GM12878 (cell line): ENCODE measurements at regions not wholly inside any gene's neighbourhood (a gene's known extent, or its start where the extent isn't known, plus 50 kb on each side); places are given as distances from the start of the nearest gene placed in this dataset.

Experiments used
- ATAC-seq: fragments of 200-7000 bp; cut with Tn5 transposase; 3 replicates; pipeline ENCODE4 v1.9.1; 2020; ENCODE audit warnings: mild to moderate bottlenecking, moderate library complexity
- BruUV-seq: library from RNA; stranded (reverse); fragments of 400-500 nt; replicated peaks from 2 replicates; lab custom pipeline; 2021; lab: Mats Ljungman, UMichigan
- CTCF ChIA-PET: fragments of 300-600 bp; sonication (Branson Sonifier 250); formaldehyde crosslinking; extraction: SDS; loops from one replicate; lab custom pipeline; 2021; ENCODE audit warnings: inconsistent platforms; lab: Yijun Ruan, JAX
- POLR2A ChIA-PET: fragments of 350-600 bp; formaldehyde crosslinking; extraction: SDS; loops from one replicate; lab custom pipeline; 2021; ENCODE audit warnings: inconsistent platforms; lab: Charles Lee
- RAD21 ChIA-PET: fragments of 300-600 bp; sonication (Branson Sonifier 250); formaldehyde crosslinking; loops from one replicate; lab custom pipeline; 2023; ENCODE audit warnings: antibody characterized with exemption; ENCODE audit not compliant: unreplicated experiment; lab: Charles Lee
- SMC1A ChIA-PET: fragments of 300-600 bp; sonication (Branson Sonifier 250); formaldehyde crosslinking; loops from one replicate; lab custom pipeline; 2023; ENCODE audit not compliant: unreplicated experiment, uncharacterized antibody; lab: Charles Lee
- DNase-seq: peaks from one replicate; pipeline ENCODE4 v3.0.0-alpha.2; 2011; ENCODE audit warnings: low read depth, low spot score
- FAIRE-seq: peaks from 3 replicates; lab custom pipeline; 2011; peaks lifted over from hg19 to GRCh38; lab: Jason Lieb, UNC
- H2AFZ ChIP-seq: 2 replicates; pipeline ENCODE4 v1.6.0; 2011; ENCODE audit warnings: low read depth, low read length, control low read depth; ENCODE audit not compliant: control insufficient read depth
- H3K27ac ChIP-seq: 2 replicates; pipeline ENCODE4 v1.5.1; 2011; ENCODE audit warnings: control low read depth; ENCODE audit not compliant: control insufficient read depth, insufficient read depth
- H3K27me3 ChIP-seq, 2 experiments: replicated peaks in 1 of 2; 2 replicates each; pipeline versions ENCODE4 v1.6.0 to v1.6.1; 2011; ENCODE audit warnings: low read length in 1 of 2; ENCODE audit not compliant: control insufficient read depth in 2 of 2, insufficient read depth in 2 of 2
- H3K36me3 ChIP-seq, 2 experiments: 2 replicates each; pipeline ENCODE4 v1.5.1; 2011; ENCODE audit warnings: low read length in 1 of 2; ENCODE audit not compliant: control insufficient read depth in 2 of 2, insufficient read depth in 2 of 2
- H3K4me1 ChIP-seq: 2 replicates; pipeline ENCODE4 v1.6.1; 2011; ENCODE audit warnings: mild to moderate bottlenecking, low read length, moderate library complexity, mixed read lengths; ENCODE audit not compliant: control insufficient read depth, insufficient read depth
- H3K4me2 ChIP-seq: 2 replicates; pipeline ENCODE4 v1.6.0; 2011; ENCODE audit warnings: control low read depth; ENCODE audit not compliant: control insufficient read depth, insufficient read depth
- H3K4me3 ChIP-seq: fragments of 200-600 bp; sonication (generic); 2 replicates; pipeline ENCODE4 v1.5.1; 2016
- H3K79me2 ChIP-seq: 2 replicates; pipeline ENCODE4 v1.6.0; 2011; ENCODE audit warnings: low read length; ENCODE audit not compliant: control insufficient read depth, insufficient read depth
- H3K9ac ChIP-seq: 2 replicates; pipeline ENCODE4 v1.8.0; 2011; ENCODE audit warnings: low read length, control low read depth, mixed read lengths; ENCODE audit not compliant: control insufficient read depth, insufficient read depth
- H3K9me3 ChIP-seq: replicated peaks from 3 replicates; pipeline ENCODE4 v1.5.1; 2011; ENCODE audit warnings: mild to moderate bottlenecking, low read length; ENCODE audit not compliant: control insufficient read depth, insufficient read depth
- H4K20me1 ChIP-seq: 2 replicates; pipeline ENCODE4 v1.6.0; 2011; ENCODE audit not compliant: control insufficient read depth, insufficient read depth
- IKZF1 ChIP-seq: fragments of 450-650 bp; conservative IDR thresholded peaks from 2 replicates; pipeline ENCODE4 v1.6.1; 2017; ENCODE audit warnings: antibody characterized with exemption, mild to moderate bottlenecking
- IKZF2 ChIP-seq, 2 experiments: fragments of 450-650 bp; IDR thresholded peaks; 2 replicates each; pipeline ENCODE4 v1.6.1; 2017; ENCODE audit warnings: mild to moderate bottlenecking in 2 of 2, moderate library complexity in 2 of 2
- JUND ChIP-seq: IDR thresholded peaks from 2 replicates; pipeline ENCODE4 v1.6.1; 2012; ENCODE audit warnings: low read depth, mild to moderate bottlenecking, low read length, improper control_type of control experiment, moderate library complexity
- MTA2 ChIP-seq: fragments of 450-650 bp; IDR thresholded peaks from 2 replicates; pipeline ENCODE4 v1.6.1; 2016; ENCODE audit warnings: low read depth, mild to moderate bottlenecking, moderate library complexity
- NR2C1 ChIP-seq: fragments of 450-650 bp; IDR thresholded peaks from 2 replicates; pipeline ENCODE4 v1.6.1; 2017; ENCODE audit warnings: antibody characterized with exemption, mild to moderate bottlenecking, moderate library complexity
- PAX5 ChIP-seq: IDR thresholded peaks from 2 replicates; pipeline ENCODE4 v1.6.1; 2011; ENCODE audit warnings: low read depth, low read length, borderline replicate concordance
- RELA ChIP-seq: fragments of 450-650 bp; IDR thresholded peaks from 2 replicates; pipeline ENCODE4 v1.8.0; 2014; ENCODE audit warnings: borderline replicate concordance; ENCODE audit not compliant: partially characterized antibody
- SP1 ChIP-seq: IDR thresholded peaks from one replicate; pipeline ENCODE4 v1.6.1; 2011; ENCODE audit warnings: low read depth, low read length
- TAF1 ChIP-seq: IDR thresholded peaks from 2 replicates; pipeline ENCODE4 v1.6.1; 2011; ENCODE audit warnings: mild to moderate bottlenecking, low read depth, low read length, borderline replicate concordance
- TBL1XR1 ChIP-seq: IDR thresholded peaks from 2 replicates; pipeline ENCODE4 v1.6.1; 2012; ENCODE audit warnings: low read depth, low read length, improper control_type of control experiment
- WGBS: methylation state at CpG from one replicate; pipeline ENCODE4 v1.1.6; 2016; ENCODE audit warnings: low lambda C conversion rate; ENCODE audit not compliant: insufficient replicate concordance, insufficient coverage; ENCODE audit errors: missing lambda C conversion rate; 5-methylcytosine and 5-hydroxymethylcytosine counted together
- in situ Hi-C: fragments of 300-500 bp; cut with MboI; formaldehyde crosslinking; loops from 9 replicates; pipeline ENCODE4 v1.14.3; 2018; ENCODE audit warnings: mixed read lengths
- intact Hi-C: fragments of 100-400 bp; cut with micrococcal nuclease; formaldehyde crosslinking; loops from one replicate; pipeline ENCODE4 v1.14.2; 2022; ENCODE audit not compliant: unreplicated experiment
- TF ChIP-seq, protein P1 (sequence below): IDR thresholded peaks from 2 replicates; pipeline ENCODE4 v1.6.1; 2011; ENCODE audit warnings: borderline replicate concordance, low read depth, mild to moderate bottlenecking, moderate library complexity, mixed read lengths, low read length; ENCODE audit not compliant: insufficient read depth; ENCODE audit errors: extremely low read length
- TF ChIP-seq, protein P2 (sequence below): fragments of 450-650 bp; IDR thresholded peaks from 2 replicates; pipeline ENCODE4 v1.6.1; 2016; ENCODE audit warnings: mild to moderate bottlenecking
- TF ChIP-seq, protein P3 (sequence below): IDR thresholded peaks from 2 replicates; pipeline ENCODE4 v1.6.1; 2012; ENCODE audit warnings: low read depth, low read length, improper control_type of control experiment

DNA sequence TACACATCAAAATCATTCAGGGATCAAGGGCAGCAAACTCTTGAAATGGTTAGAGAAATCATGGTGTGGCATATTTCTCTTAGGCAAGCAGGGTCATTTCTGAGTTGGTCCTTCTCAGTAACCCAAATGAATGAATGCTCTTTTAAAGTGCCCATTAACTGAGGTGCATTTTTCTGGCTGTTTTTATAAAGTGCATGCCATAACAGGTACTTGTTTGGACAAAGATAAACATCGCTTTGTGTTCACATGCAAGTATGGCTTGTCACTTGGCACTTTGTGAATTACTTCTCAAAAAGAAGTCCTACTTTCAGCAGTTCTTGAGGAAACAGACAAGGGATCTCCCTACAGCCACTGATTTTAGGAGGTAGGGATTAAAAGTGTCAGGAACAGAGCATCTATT, 64.8 kb upstream of the IFNE start:
- no peak overlapping the region for H2AFZ ChIP-seq
- H3K27me3 ChIP-seq: no peaks in the 10 kb centered on the region; a peak in 1 of 4 replicates
- H3K4me1 ChIP-seq: no peaks in the 10 kb centered on the region
- no TSS peak for BruUV-seq
- H3K4me3 ChIP-seq: no peak overlapping the region
- FAIRE-seq (no peak), DNase-seq (no peak), ATAC-seq (no peak)
- POLR2A ChIA-PET: no interaction called here
- H3K9me3 ChIP-seq: no peaks in the 10 kb centered on the region
- in situ Hi-C loops: no loop called here
- 43% methylated on average over 1 of the region's 1 CpG for WGBS
- no peak overlapping the region for H3K4me2 ChIP-seq
- no peaks in the 10 kb centered on the region for H3K79me2 ChIP-seq
- H4K20me1 ChIP-seq: no peaks in the 10 kb centered on the region
- no peaks in the 10 kb centered on the region for H3K36me3 ChIP-seq
- SMC1A ChIA-PET: no interaction called here
- no peak overlapping the region for H3K9ac ChIP-seq
- RAD21 ChIA-PET: no interaction called here
- TF ChIP-seq RELA: no peak
- TF ChIP-seq MTA2: no peak
- TF ChIP-seq IKZF1: no peak
- TF ChIP-seq, protein P1, sequence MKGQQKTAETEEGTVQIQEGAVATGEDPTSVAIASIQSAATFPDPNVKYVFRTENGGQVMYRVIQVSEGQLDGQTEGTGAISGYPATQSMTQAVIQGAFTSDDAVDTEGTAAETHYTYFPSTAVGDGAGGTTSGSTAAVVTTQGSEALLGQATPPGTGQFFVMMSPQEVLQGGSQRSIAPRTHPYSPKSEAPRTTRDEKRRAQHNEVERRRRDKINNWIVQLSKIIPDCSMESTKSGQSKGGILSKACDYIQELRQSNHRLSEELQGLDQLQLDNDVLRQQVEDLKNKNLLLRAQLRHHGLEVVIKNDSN: no peak
- no peak for TF ChIP-seq NR2C1
- CTCF ChIA-PET: no interaction called here
- H3K27ac ChIP-seq: no peak overlapping the region
- intact Hi-C loops: no loop called here

DNA sequence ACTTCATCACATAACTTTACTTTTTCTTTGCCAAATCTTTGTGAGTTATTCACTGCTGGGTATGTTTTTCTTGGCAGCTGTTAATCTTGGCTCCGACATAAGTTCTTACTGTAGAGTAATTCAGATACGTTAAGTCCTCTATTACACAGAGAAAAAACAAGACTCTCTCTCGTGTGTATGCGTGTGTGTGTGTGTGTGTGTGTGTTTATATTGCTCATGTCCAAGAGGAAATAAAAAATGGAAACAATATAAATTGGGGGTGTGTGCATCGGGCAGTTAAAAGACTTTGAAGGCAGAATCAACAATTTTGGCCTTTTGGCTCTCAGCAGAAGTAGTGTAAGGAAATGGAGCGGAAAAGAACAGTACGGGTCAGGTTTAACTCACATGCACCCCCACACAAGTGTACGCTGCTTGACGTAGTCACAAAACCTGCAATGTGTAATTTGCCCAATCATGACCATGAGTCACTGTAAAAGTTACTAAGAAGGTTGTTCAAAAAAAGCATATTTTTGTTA, 67.2 kb upstream of the IFNE start:
- Histone ChIP-seq H3K9me3 (no peaks in the 10 kb centered on the region), H3K9ac (no peak overlapping the region), H3K79me2 (no peaks in the 10 kb centered on the region), H4K20me1 (no peaks in the 10 kb centered on the region), H3K27ac (no peak overlapping the region), H3K4me3 (no peak overlapping the region), H3K36me3 (no peaks in the 10 kb centered on the region), H3K4me2 (no peak overlapping the region), H3K4me1 (no peaks in the 10 kb centered on the region), H2AFZ (no peak overlapping the region), H3K27me3 (no peaks in the 10 kb centered on the region; a peak in 1 of 4 replicates)
- DNase-seq (no peak), ATAC-seq (no peak), FAIRE-seq (no peak)
- ChIA-PET CTCF (no interaction called here), POLR2A (no interaction called here), SMC1A (no interaction called here), RAD21 (no interaction called here)
- BruUV-seq: no TSS peak
- in situ Hi-C loops (no loop called here), intact Hi-C loops (no loop called here)
- WGBS: 49% methylated on average over 9 of the region's 9 CpGs
- TF ChIP-seq IKZF2 (IDR thresholded peaks at IDR 0.05) (no peak), TBL1XR1 (no peak), PAX5 (no peak), SP1 (no peak), JUND (no peak), TAF1 (no peak)
- TF ChIP-seq, protein P2, sequence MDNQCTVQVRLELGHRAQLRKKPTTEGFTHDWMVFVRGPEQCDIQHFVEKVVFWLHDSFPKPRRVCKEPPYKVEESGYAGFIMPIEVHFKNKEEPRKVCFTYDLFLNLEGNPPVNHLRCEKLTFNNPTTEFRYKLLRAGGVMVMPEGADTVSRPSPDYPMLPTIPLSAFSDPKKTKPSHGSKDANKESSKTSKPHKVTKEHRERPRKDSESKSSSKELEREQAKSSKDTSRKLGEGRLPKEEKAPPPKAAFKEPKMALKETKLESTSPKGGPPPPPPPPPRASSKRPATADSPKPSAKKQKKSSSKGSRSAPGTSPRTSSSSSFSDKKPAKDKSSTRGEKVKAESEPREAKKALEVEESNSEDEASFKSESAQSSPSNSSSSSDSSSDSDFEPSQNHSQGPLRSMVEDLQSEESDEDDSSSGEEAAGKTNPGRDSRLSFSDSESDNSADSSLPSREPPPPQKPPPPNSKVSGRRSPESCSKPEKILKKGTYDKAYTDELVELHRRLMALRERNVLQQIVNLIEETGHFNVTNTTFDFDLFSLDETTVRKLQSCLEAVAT: no peak
- TF ChIP-seq, protein P3, sequence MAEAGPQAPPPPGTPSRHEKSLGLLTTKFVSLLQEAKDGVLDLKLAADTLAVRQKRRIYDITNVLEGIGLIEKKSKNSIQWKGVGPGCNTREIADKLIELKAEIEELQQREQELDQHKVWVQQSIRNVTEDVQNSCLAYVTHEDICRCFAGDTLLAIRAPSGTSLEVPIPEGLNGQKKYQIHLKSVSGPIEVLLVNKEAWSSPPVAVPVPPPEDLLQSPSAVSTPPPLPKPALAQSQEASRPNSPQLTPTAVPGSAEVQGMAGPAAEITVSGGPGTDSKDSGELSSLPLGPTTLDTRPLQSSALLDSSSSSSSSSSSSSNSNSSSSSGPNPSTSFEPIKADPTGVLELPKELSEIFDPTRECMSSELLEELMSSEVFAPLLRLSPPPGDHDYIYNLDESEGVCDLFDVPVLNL: no peak
